Caco-2 (cell line): ENCODE measurements at regions not wholly inside any gene's neighbourhood (a gene's known extent, or its start where the extent isn't known, plus 50 kb on each side); places are given as distances from the start of the nearest gene placed in this dataset.

Experiments
- BruUV-seq: library from RNA; stranded (reverse); fragments of 400-500 nt; replicated peaks from 2 replicates; lab custom pipeline; 2021; lab: Mats Ljungman, UMichigan
- CTCF ChIA-PET: fragments of 300-600 bp; sonication (Branson Sonifier 250); formaldehyde crosslinking; loops from one replicate; lab custom pipeline; 2022; ENCODE audit warnings: antibody characterized with exemption; lab: Charles Lee
- POLR2A ChIA-PET: fragments of 300-600 bp; sonication (Branson Sonifier 250); formaldehyde crosslinking; loops from one replicate; lab custom pipeline; 2022; ENCODE audit warnings: antibody characterized with exemption; lab: Charles Lee
- DNase-seq, 2 experiments: peaks; one replicate each; pipeline versions ENCODE4 v3.0.0 to v3.0.0-alpha.2; 2020 to 2022
- H3K27me3 ChIP-seq: replicated peaks from 2 replicates; pipeline ENCODE4 v1.6.0; 2011; ENCODE audit warnings: low read length; ENCODE audit not compliant: control insufficient read depth, insufficient read depth
- H3K36me3 ChIP-seq: 2 replicates; pipeline ENCODE4 v1.5.1; 2011; ENCODE audit warnings: low read length; ENCODE audit not compliant: control insufficient read depth, insufficient read depth
- H3K4me1 ChIP-seq: fragments of 250-450 bp; sonication (Bioruptor Pico); 2 replicates; pipeline ENCODE4 v1.5.1; 2020; ENCODE audit warnings: mild to moderate bottlenecking
- H3K4me3 ChIP-seq: 2 replicates; pipeline ENCODE4 v1.5.1; 2011; ENCODE audit warnings: low read depth, mild to moderate bottlenecking, control low read depth, low read length
- H3K9me3 ChIP-seq: fragments of 250-450 bp; sonication (Bioruptor Pico); 2 replicates; pipeline ENCODE4 v1.5.1; 2020; ENCODE audit warnings: mild to moderate bottlenecking, moderate library complexity
- H3K27ac Mint-ChIP-seq: one replicate; pipeline ENCODE4 v1.8.0; 2022; ENCODE audit warnings: mixed read lengths; ENCODE audit not compliant: unreplicated experiment
- H3K27me3 Mint-ChIP-seq: one replicate; pipeline ENCODE4 v1.8.0; 2022; ENCODE audit warnings: mixed read lengths; ENCODE audit not compliant: insufficient read depth, unreplicated experiment
- H3K36me3 Mint-ChIP-seq: one replicate; pipeline ENCODE4 v1.8.0; 2022; ENCODE audit warnings: mild to moderate bottlenecking, mixed read lengths; ENCODE audit not compliant: insufficient read depth, unreplicated experiment
- H3K4me1 Mint-ChIP-seq: one replicate; pipeline ENCODE4 v1.8.0; 2022; ENCODE audit warnings: low read depth, mixed read lengths; ENCODE audit not compliant: unreplicated experiment
- H3K4me3 Mint-ChIP-seq: one replicate; pipeline ENCODE4 v1.8.0; 2022; ENCODE audit warnings: mild to moderate bottlenecking, moderate library complexity, mixed read lengths; ENCODE audit not compliant: unreplicated experiment
- H3K9me3 Mint-ChIP-seq: one replicate; pipeline ENCODE4 v1.8.0; 2022; ENCODE audit warnings: mixed read lengths; ENCODE audit not compliant: unreplicated experiment
- intact Hi-C: fragments of 100-400 bp; cut with micrococcal nuclease; formaldehyde crosslinking; loops from one replicate; pipeline ENCODE4 v1.10.0; 2022; ENCODE audit not compliant: unreplicated experiment
- TF ChIP-seq, protein P1 (sequence below), 2 experiments: fragments of 200-600 bp in 1 of 2; IDR thresholded peaks; 1 replicate in 1 of 2; 2 replicates in 1 of 2; pipeline versions ENCODE4 v1.5.1 to v1.8.0; 2011 to 2022; ENCODE audit warnings: antibody characterized with exemption in 1 of 2, control low read depth in 1 of 2, inconsistent platforms in 1 of 2, low read depth in 1 of 2, low read length in 1 of 2, mild to moderate bottlenecking in 1 of 2, moderate library complexity in 1 of 2; ENCODE audit not compliant: insufficient read depth in 1 of 2, severe bottlenecking in 1 of 2, unreplicated experiment in 1 of 2

- no peaks in the 10 kb centered on the region for H3K36me3 ChIP-seq
- H3K9me3 ChIP-seq = no peaks in the 10 kb centered on the region
- POLR2A ChIA-PET = no interaction called here
- no peak for DNase-seq
- no peaks in the 10 kb centered on the region for H3K27me3 Mint-ChIP-seq
- no peaks in the 10 kb centered on the region for H3K4me1 ChIP-seq
- intact Hi-C loops = no loop called here
- peaks cover 11% of the 10 kb centered on the region for H3K9me3 Mint-ChIP-seq
- H3K27ac Mint-ChIP-seq = no peak overlapping the region
- TF ChIP-seq, protein P1, sequence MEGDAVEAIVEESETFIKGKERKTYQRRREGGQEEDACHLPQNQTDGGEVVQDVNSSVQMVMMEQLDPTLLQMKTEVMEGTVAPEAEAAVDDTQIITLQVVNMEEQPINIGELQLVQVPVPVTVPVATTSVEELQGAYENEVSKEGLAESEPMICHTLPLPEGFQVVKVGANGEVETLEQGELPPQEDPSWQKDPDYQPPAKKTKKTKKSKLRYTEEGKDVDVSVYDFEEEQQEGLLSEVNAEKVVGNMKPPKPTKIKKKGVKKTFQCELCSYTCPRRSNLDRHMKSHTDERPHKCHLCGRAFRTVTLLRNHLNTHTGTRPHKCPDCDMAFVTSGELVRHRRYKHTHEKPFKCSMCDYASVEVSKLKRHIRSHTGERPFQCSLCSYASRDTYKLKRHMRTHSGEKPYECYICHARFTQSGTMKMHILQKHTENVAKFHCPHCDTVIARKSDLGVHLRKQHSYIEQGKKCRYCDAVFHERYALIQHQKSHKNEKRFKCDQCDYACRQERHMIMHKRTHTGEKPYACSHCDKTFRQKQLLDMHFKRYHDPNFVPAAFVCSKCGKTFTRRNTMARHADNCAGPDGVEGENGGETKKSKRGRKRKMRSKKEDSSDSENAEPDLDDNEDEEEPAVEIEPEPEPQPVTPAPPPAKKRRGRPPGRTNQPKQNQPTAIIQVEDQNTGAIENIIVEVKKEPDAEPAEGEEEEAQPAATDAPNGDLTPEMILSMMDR (IDR thresholded peaks at IDR 0.05; ENCODE audit: insufficient read depth in 1 of 2, low read depth in 1 of 2, low read length in 1 of 2, severe bottlenecking in 1 of 2, unreplicated experiment in 1 of 2) = no peak
- no peaks in the 10 kb centered on the region for H3K4me1 Mint-ChIP-seq
- CTCF ChIA-PET = no interaction called here
- H3K27me3 ChIP-seq = no peaks in the 10 kb centered on the region
- no peak overlapping the region for H3K4me3 ChIP-seq
- no peak overlapping the region for H3K4me3 Mint-ChIP-seq
- no peaks in the 10 kb centered on the region for H3K36me3 Mint-ChIP-seq
- no TSS peak for BruUV-seq
Observed at GRCh38 chr17:71600137-71600789, 520.6 kb upstream of the SOX9 start.

GRCh38 chr17:71601894-71602504 lies 518.8 kb upstream of the SOX9 start:
- no peaks in the 10 kb centered on the region for H3K36me3 Mint-ChIP-seq
- ChIA-PET POLR2A (no interaction called here), CTCF (no interaction called here)
- Histone ChIP-seq H3K4me1 (no peaks in the 10 kb centered on the region), H3K36me3 (no peaks in the 10 kb centered on the region), H3K27me3 (no peaks in the 10 kb centered on the region), H3K4me3 (no peak overlapping the region), H3K9me3 (peaks cover 7% of the 10 kb centered on the region)
- H3K4me3 Mint-ChIP-seq = no peak overlapping the region
- H3K9me3 Mint-ChIP-seq = peaks cover 11% of the 10 kb centered on the region
- TF ChIP-seq, protein P1 (IDR thresholded peaks at IDR 0.05; ENCODE audit: insufficient read depth in 1 of 2, low read depth in 1 of 2, low read length in 1 of 2, severe bottlenecking in 1 of 2, unreplicated experiment in 1 of 2) = no peak
- intact Hi-C loops = no loop called here
- no peak overlapping the region for H3K27ac Mint-ChIP-seq
- H3K27me3 Mint-ChIP-seq = no peaks in the 10 kb centered on the region
- no peak for DNase-seq
- H3K4me1 Mint-ChIP-seq = no peaks in the 10 kb centered on the region
- no TSS peak for BruUV-seq

DNA sequence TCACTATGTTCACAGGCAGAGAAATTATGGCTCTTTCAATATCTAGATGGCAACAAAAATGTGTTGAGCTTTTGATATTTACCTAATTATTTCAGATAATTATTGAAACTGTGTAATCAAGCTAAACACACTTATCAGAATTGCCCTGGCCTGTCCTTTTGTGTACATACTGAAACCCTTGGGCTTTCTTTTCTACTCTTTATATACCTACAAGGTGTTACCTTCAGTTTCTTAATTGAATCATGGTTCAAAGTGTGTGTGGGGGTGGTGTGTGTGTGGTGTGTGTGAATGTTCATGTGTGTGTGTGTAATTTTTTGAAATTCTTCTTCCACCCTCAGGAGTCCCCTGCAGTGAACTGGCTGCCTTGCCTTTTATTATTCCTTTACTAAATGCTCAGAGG lies 506.8 kb upstream of the SOX9 start:
- no peak overlapping the region for H3K27ac Mint-ChIP-seq
- TF ChIP-seq, protein P1 (IDR thresholded peaks at IDR 0.05; ENCODE audit: insufficient read depth in 1 of 2, low read depth in 1 of 2, low read length in 1 of 2, severe bottlenecking in 1 of 2, unreplicated experiment in 1 of 2) = no peak
- DNase-seq = no peak
- no peaks in the 10 kb centered on the region for H3K4me1 ChIP-seq
- no TSS peak for BruUV-seq
- intact Hi-C loops = no loop called here
- H3K4me3 Mint-ChIP-seq = no peak overlapping the region
- peaks cover 24% of the 10 kb centered on the region for H3K9me3 Mint-ChIP-seq
- no peak overlapping the region for H3K4me3 ChIP-seq
- H3K4me1 Mint-ChIP-seq = no peaks in the 10 kb centered on the region
- H3K9me3 ChIP-seq = peaks cover 10% of the 10 kb centered on the region
- H3K27me3 ChIP-seq = no peaks in the 10 kb centered on the region
- H3K36me3 Mint-ChIP-seq = no peaks in the 10 kb centered on the region
- ChIA-PET CTCF (no interaction called here), POLR2A (no interaction called here)
- H3K36me3 ChIP-seq = no peaks in the 10 kb centered on the region
- H3K27me3 Mint-ChIP-seq = no peaks in the 10 kb centered on the region
